AG04450 (cell line): ENCODE measurements at regions not wholly inside any gene's neighbourhood (a gene's known extent, or its start where the extent isn't known, plus 50 kb on each side); places are given as distances from the start of the nearest gene placed in this dataset.

Experiments used
- CTCF ChIA-PET: fragments of 300-600, 350-600 bp; formaldehyde crosslinking; extraction: SDS; loops from one replicate; lab custom pipeline; 2022; ENCODE audit warnings: antibody characterized with exemption, inconsistent platforms; lab: Charles Lee
- POLR2A ChIA-PET: fragments of 350-600 bp; formaldehyde crosslinking; extraction: SDS; loops from one replicate; lab custom pipeline; 2021; ENCODE audit warnings: antibody characterized with exemption, inconsistent platforms; lab: Yijun Ruan, JAX
- DNase-seq: peaks from one replicate; pipeline ENCODE4 v3.0.0-alpha.2; 2011; ENCODE audit warnings: low read depth, low spot score
- H3K27ac ChIP-seq: one replicate; pipeline ENCODE4 v1.5.1; 2012; ENCODE audit warnings: low read depth, low read length, control low read depth
- H3K27me3 ChIP-seq: one replicate; pipeline ENCODE4 v1.6.0; 2012; ENCODE audit warnings: low read length; ENCODE audit not compliant: control insufficient read depth, insufficient read depth
- H3K4me3 ChIP-seq: 2 replicates; pipeline ENCODE4 v1.5.1; 2011; ENCODE audit warnings: mild to moderate bottlenecking, low read depth, low read length, control low read depth
- H3K9me3 ChIP-seq: 2 replicates; pipeline ENCODE4 v1.5.1; 2012; ENCODE audit warnings: low read length; ENCODE audit not compliant: control insufficient read depth, insufficient read depth
- TF ChIP-seq, protein P1 (sequence below): IDR thresholded peaks from 2 replicates; pipeline ENCODE4 v1.5.1; 2011; ENCODE audit warnings: low read depth, low read length, control low read depth, inconsistent platforms

DNA sequence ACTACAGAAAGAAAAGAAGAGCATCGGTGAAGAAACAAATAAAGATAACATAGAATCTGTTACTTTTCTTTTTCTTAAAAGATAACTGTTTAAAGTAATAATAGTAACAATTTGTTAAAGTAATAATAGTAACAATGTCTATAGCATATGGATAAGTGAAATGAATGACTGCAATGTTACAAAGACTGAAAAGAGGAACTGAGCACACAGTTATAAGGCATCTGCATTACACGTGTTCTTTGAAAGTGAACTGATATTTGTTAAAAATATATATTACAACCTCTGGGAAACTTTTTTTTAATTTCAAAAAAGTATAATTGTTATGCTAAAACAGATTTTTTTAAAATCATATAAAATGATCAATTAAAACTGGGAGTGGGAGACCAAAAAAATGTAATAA is 88.4 kb upstream of the FST start:
- no peaks in the 10 kb centered on the region for H3K9me3 ChIP-seq
- no peaks in the 10 kb centered on the region for H3K27me3 ChIP-seq
- no peak for DNase-seq
- POLR2A ChIA-PET, result no interaction called here
- no peak overlapping the region for H3K27ac ChIP-seq
- CTCF ChIA-PET, result no interaction called here
- TF ChIP-seq, protein P1, sequence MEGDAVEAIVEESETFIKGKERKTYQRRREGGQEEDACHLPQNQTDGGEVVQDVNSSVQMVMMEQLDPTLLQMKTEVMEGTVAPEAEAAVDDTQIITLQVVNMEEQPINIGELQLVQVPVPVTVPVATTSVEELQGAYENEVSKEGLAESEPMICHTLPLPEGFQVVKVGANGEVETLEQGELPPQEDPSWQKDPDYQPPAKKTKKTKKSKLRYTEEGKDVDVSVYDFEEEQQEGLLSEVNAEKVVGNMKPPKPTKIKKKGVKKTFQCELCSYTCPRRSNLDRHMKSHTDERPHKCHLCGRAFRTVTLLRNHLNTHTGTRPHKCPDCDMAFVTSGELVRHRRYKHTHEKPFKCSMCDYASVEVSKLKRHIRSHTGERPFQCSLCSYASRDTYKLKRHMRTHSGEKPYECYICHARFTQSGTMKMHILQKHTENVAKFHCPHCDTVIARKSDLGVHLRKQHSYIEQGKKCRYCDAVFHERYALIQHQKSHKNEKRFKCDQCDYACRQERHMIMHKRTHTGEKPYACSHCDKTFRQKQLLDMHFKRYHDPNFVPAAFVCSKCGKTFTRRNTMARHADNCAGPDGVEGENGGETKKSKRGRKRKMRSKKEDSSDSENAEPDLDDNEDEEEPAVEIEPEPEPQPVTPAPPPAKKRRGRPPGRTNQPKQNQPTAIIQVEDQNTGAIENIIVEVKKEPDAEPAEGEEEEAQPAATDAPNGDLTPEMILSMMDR, result no peak
- no peak overlapping the region for H3K4me3 ChIP-seq

DNA sequence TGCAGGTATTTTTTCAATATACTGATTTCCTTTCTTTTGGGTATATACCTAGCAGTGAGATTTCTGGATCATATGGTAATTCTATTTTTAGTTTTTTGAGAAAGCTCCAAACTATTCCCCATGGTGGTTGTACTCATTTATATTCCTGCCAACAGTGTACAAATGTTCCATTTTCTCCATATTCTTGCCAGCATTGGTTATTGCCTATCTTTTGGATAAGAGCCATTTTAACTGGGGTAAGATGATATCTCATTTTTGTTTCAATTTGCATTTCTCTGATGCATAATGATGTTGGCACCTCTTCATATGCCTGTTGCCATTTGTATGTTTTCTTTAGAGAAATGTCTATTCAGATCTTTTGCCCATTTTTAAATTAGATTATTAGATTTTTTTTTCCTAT is 85.6 kb upstream of the FST start:
- Histone ChIP-seq H3K4me3 (no peak overlapping the region), H3K27ac (no peak overlapping the region), H3K9me3 (no peaks in the 10 kb centered on the region), H3K27me3 (no peaks in the 10 kb centered on the region)
- DNase-seq, result no peak
- POLR2A ChIA-PET, result no interaction called here
- CTCF ChIA-PET, result interaction anchor here (0.7 kb wide), 1 partner anchor 25 kb away, joined by 3 read pairs; no protein-coding TSS in a partner anchor
- TF ChIP-seq, protein P1, result no peak

DNA sequence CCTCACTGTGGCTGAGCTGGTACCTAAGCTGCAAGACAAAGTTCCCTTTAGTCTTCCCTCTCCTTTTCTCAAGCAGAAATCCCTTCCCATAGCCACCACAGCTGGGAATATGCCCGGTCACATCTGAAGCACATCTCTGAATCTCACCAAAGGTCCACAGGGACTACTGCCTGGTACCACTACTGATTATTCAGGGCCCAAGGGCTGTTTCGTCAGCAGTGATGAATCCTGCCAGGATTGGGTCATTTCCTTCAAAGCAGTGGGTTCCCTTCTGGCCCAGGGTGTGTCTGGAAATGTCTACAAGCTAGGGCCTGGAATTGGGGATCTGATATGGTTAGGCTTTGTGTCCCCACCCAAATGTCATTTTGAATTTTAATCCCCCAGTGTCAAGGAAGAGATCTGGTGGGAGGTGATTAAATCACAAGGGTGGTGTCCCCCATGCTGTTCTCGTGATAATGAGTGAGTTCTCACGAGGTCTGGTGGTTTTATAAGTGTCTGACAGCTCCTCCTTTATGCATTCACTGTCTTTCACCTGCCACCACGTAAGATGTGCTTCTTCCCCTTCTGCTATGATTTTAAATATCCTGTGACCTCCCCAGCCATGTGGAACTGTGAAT is 83.2 kb upstream of the FST start:
- ChIA-PET CTCF (interaction anchor here (0.5 kb wide), 1 partner anchor 601 kb away, joined by 4 read pairs; no protein-coding TSS in a partner anchor), POLR2A (no interaction called here)
- TF ChIP-seq, protein P1, result no peak
- Histone ChIP-seq H3K27me3 (no peaks in the 10 kb centered on the region), H3K27ac (no peak overlapping the region), H3K4me3 (no peak overlapping the region), H3K9me3 (no peaks in the 10 kb centered on the region)
- no peak for DNase-seq

DNA sequence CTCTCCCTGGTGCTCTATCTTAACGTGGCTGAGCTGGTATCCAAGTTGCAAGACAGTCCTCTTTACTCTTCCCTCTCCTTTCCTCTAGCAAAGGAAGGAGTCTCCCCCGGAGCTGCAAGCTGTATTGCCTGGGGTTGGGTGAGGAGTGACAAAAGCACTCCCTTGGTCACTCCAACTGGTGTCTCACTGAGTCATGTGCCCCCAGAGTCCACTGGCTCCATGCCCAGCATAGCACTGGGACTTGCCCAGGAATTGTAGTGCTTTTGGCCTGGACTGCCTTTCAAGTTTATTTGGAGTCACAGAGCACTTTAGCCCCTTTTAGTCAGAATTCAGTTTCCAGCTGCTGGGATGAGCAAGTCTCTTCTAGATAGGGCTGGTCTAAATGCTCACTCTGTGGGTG is 82.6 kb upstream of the FST start:
- Histone ChIP-seq H3K27ac (no peak overlapping the region), H3K27me3 (no peaks in the 10 kb centered on the region), H3K9me3 (no peaks in the 10 kb centered on the region), H3K4me3 (no peak overlapping the region)
- TF ChIP-seq, protein P1, result no peak
- ChIA-PET POLR2A (no interaction called here), CTCF (no interaction called here)
- DNase-seq, result no peak

DNA sequence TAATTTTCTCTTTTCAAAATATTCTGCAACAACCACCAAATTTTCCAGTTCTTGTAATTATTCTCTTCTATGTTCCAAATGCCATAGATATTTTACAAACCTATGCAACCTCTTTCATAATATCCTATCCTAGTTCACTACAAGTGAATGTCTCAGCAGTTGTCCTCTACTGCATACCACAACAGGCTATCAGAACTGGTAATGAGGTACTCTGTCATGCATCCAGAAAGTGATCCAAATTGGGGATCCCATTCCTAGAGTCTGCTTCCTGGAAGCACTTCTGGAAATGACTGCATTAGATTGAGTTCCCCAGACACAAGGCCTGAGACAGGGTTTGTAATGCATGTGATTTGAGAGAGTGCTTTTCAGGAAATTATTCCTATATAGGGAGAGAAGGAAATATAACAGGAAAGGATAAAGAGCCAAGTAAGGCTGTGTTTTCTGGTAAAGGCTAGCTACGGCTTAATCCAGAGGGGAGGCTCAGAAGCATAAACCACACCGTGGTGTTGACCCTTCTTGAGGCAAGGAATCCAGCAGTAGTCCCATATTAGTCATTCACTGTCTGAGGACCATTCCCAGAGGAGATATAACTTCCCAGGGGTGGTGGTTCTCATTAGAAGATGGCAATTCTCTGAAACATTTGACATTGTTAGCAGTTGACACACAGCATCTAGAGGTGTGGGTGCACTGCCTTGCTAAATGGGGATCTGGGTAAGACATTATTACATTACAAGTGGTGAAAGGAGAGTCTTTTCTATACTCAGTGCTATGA is 80.3 kb upstream of the FST start:
- TF ChIP-seq, protein P1, result no peak
- ChIA-PET POLR2A (no interaction called here), CTCF (no interaction called here)
- Histone ChIP-seq H3K27me3 (no peaks in the 10 kb centered on the region), H3K27ac (no peak overlapping the region), H3K9me3 (no peaks in the 10 kb centered on the region), H3K4me3 (no peak overlapping the region)
- DNase-seq, result no peak
